ENCODE measurements at regions not wholly inside any gene's neighbourhood (a gene's known extent, or its start where the extent isn't known, plus 50 kb on each side); places are given as distances from the start of the nearest gene placed in this dataset.
A peak's percentile ranks its signal among the peaks of the same experiment; 100 is the strongest.
"Not testable (repeated sequence)": the region's sequence is repeated elsewhere in the genome, so short reads cannot be mapped to it uniquely, and the experiment has no call there.

DNA sequence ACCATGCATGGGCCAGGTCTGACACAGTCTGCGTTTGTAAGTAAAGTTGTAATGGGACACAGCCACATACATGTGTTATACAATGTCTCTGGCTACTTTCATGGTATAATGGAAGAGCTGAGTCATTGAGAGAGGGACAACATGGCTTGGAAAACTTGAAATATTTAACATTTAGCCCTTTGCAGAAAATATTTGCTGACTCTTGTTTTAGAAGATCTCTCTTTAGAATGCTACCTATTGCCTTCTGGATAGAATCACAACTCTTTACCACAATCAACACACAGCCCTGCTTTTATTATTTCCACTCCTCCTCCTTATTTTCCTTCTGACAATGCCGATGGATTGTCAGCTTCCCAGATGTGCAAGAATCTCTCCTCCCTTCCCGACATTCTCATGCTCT is 138.4 kb upstream of the DUSP22 start:
- H3K79me2 ChIP-seq (ENCODE audit: control insufficient read depth, insufficient read depth, low read length); H4K20me1 ChIP-seq (ENCODE audit: control insufficient read depth, insufficient read depth); H3K36me3 ChIP-seq (ENCODE audit: control insufficient read depth in 2 of 2, insufficient read depth in 2 of 2, low read length in 1 of 2); H3K4me3 ChIP-seq; H3K9me3 ChIP-seq (replicated peaks; ENCODE audit: control insufficient read depth, insufficient read depth, low read length); in situ Hi-C loops (cut with MboI); H2AFZ ChIP-seq (ENCODE audit: control insufficient read depth, low read depth, low read length); POLR2A ChIA-PET; intact Hi-C loops (cut with micrococcal nuclease; ENCODE audit: unreplicated experiment); DNase-seq (ENCODE audit: low read depth, low spot score); H3K27me3 ChIP-seq (replicated peaks in 1 of 2; ENCODE audit: control insufficient read depth in 2 of 2, insufficient read depth in 2 of 2, low read length in 1 of 2); H3K9ac ChIP-seq (ENCODE audit: control insufficient read depth, insufficient read depth, low read length); BruUV-seq (replicated peaks); ATAC-seq; FAIRE-seq: not testable (repeated sequence)
- Histone ChIP-seq H3K4me1 (ENCODE audit: control insufficient read depth, insufficient read depth, low read length) (peaks cover 61% of the 10 kb centered on the region), H3K27ac (ENCODE audit: control insufficient read depth, insufficient read depth) (peak overlapping the region; percentile 76), H3K4me2 (ENCODE audit: control insufficient read depth, insufficient read depth) (0 out of 2 replicates have a peak overlapping the region, but pooled peaks have one; percentile 13)
- WGBS (ENCODE audit: insufficient coverage, insufficient replicate concordance, low lambda C conversion rate, missing lambda C conversion rate) = 66% methylated on average over 3 of the region's 3 CpGs
- ChIA-PET CTCF (interaction anchor here (1.4 to 7.5 kb wide), 4 partner anchors 10 to 1283 kb away, joined by 3 to 107 read pairs (median 14); no protein-coding TSS in a partner anchor), SMC1A (ENCODE audit: uncharacterized antibody, unreplicated experiment) (interaction anchor here (0.6 to 5.1 kb wide), 4 partner anchors 15 to 259 kb away, joined by 3 to 39 read pairs (median 4); no protein-coding TSS in a partner anchor), RAD21 (ENCODE audit: unreplicated experiment) (interaction anchor here (1.0 to 2.2 kb wide), 4 partner anchors 11 to 558 kb away, joined by 3 to 5 read pairs (median 4); no protein-coding TSS in a partner anchor)

DNA sequence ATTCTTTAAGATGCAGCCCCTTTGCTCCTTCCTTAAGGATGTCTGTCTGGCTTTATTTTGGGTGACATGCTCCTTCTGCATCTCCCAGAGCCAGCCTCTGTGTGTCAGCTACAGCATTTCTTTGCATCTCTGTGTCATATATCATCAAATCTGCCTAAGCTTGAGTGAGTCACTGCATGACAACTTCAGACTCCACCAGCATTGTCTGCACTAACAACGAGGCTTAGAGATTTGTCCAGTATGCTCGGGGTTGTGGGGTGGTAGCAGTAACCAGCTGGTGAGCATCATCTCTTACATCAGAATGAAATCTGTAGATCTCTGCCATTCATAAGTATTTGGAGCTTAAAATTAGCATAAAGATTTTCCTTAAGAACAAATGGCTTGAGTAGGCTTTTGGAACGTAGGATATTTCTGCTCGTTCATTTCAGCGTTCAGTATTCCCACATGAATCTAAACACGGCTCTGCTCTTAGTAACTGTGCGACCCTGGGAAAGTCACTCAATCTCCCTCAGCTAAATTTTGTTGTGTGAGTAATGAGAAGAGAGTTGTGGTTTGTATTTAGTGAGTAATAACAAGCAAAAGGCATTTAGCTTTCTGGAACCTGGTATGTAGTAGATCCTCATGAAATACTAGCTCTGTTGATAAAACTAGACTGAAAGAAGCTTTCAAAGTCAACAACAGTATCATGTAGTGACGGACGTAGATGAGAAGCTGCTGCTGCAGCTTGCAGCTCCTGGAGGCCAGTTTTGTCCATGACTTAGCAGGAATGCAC is 137.8 kb upstream of the DUSP22 start:
- FAIRE-seq; in situ Hi-C loops (cut with MboI); H2AFZ ChIP-seq (ENCODE audit: control insufficient read depth, low read depth, low read length); H3K27me3 ChIP-seq (replicated peaks in 1 of 2; ENCODE audit: control insufficient read depth in 2 of 2, insufficient read depth in 2 of 2, low read length in 1 of 2); H4K20me1 ChIP-seq (ENCODE audit: control insufficient read depth, insufficient read depth); H3K4me3 ChIP-seq; H3K79me2 ChIP-seq (ENCODE audit: control insufficient read depth, insufficient read depth, low read length); intact Hi-C loops (cut with micrococcal nuclease; ENCODE audit: unreplicated experiment); H3K9me3 ChIP-seq (replicated peaks; ENCODE audit: control insufficient read depth, insufficient read depth, low read length); H3K36me3 ChIP-seq (ENCODE audit: control insufficient read depth in 2 of 2, insufficient read depth in 2 of 2, low read length in 1 of 2); BruUV-seq (replicated peaks): not testable (repeated sequence)
- peak overlapping the region; percentile 39 for H3K9ac ChIP-seq (ENCODE audit: control insufficient read depth, insufficient read depth, low read length)
- ChIA-PET CTCF (interaction anchor here (0.9 to 7.5 kb wide), 7 partner anchors 10 to 1283 kb away, joined by 3 to 107 read pairs (median 11); no protein-coding TSS in a partner anchor), RAD21 (ENCODE audit: unreplicated experiment) (interaction anchor here (0.6 to 2.6 kb wide), 12 partner anchors 13 to 1316 kb away, joined by 3 to 24 read pairs (median 4); no protein-coding TSS in a partner anchor), POLR2A (interaction anchor here (0.6 to 1.1 kb wide), 5 partner anchors 14 to 1840 kb away, joined by 3 to 6 read pairs (median 4); no protein-coding TSS in a partner anchor), SMC1A (ENCODE audit: uncharacterized antibody, unreplicated experiment) (interaction anchor here (1.2 to 5.1 kb wide), 7 partner anchors 14 to 506 kb away, joined by 3 to 39 read pairs (median 4); no protein-coding TSS in a partner anchor)
- H3K4me2 ChIP-seq (ENCODE audit: control insufficient read depth, insufficient read depth) = 0 out of 2 replicates have a peak overlapping the region, but pooled peaks have one; percentile 7
- ATAC-seq = peak; percentile 60
- peak overlapping the region; percentile 76 for H3K27ac ChIP-seq (ENCODE audit: control insufficient read depth, insufficient read depth)
- peak; percentile 45 for DNase-seq (ENCODE audit: low read depth, low spot score)
- H3K4me1 ChIP-seq (ENCODE audit: control insufficient read depth, insufficient read depth, low read length) = peaks cover 60% of the 10 kb centered on the region
- 0% methylated on average over 9 of the region's 9 CpGs for WGBS (ENCODE audit: insufficient coverage, insufficient replicate concordance, low lambda C conversion rate, missing lambda C conversion rate)
- peak; percentile 63; the same call in 1 of the 2 replicates for TF ChIP-seq CBFB (IDR thresholded peaks at IDR 0.05; ENCODE audit: low read depth)
- TF ChIP-seq CEBPB (IDR thresholded peaks at IDR 0.05; ENCODE audit: borderline replicate concordance in 1 of 2, low read depth in 2 of 2, low read length in 2 of 2) = 0 out of 4 replicates have a peak, but pooled peaks of 1 of the 2 experiments have one; percentile 19
- peak; percentile 57; the same call in 1 of the 2 replicates for TF ChIP-seq EED (IDR thresholded peaks at IDR 0.05; ENCODE audit: low read depth)
- peak; percentile 82 for TF ChIP-seq RUNX3 (IDR thresholded peaks at IDR 0.05; ENCODE audit: low read length)
- TF ChIP-seq FOXM1 (IDR thresholded peaks at IDR 0.05; ENCODE audit: low read depth, low read length) = peak; percentile 58; the same call in 1 of the 2 replicates
- TF ChIP-seq, protein P1, sequence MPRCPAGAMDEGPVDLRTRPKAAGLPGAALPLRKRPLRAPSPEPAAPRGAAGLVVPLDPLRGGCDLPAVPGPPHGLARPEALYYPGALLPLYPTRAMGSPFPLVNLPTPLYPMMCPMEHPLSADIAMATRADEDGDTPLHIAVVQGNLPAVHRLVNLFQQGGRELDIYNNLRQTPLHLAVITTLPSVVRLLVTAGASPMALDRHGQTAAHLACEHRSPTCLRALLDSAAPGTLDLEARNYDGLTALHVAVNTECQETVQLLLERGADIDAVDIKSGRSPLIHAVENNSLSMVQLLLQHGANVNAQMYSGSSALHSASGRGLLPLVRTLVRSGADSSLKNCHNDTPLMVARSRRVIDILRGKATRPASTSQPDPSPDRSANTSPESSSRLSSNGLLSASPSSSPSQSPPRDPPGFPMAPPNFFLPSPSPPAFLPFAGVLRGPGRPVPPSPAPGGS (IDR thresholded peaks at IDR 0.05; ENCODE audit: borderline replicate concordance, insufficient read depth, low read depth, low read length, poor library complexity, severe bottlenecking) = peak; percentile 57
- peak; percentile 33; the same call in 1 of the 2 replicates for TF ChIP-seq CREM (IDR thresholded peaks at IDR 0.05; ENCODE audit: low read depth)
- TF ChIP-seq, protein P2, sequence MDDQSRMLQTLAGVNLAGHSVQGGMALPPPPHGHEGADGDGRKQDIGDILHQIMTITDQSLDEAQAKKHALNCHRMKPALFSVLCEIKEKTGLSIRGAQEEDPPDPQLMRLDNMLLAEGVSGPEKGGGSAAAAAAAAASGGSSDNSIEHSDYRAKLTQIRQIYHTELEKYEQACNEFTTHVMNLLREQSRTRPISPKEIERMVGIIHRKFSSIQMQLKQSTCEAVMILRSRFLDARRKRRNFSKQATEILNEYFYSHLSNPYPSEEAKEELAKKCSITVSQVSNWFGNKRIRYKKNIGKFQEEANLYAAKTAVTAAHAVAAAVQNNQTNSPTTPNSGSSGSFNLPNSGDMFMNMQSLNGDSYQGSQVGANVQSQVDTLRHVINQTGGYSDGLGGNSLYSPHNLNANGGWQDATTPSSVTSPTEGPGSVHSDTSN (IDR thresholded peaks at IDR 0.05; ENCODE audit: insufficient replicate concordance, low read depth, low read length) = peak; percentile 21
- TF ChIP-seq, protein P3, sequence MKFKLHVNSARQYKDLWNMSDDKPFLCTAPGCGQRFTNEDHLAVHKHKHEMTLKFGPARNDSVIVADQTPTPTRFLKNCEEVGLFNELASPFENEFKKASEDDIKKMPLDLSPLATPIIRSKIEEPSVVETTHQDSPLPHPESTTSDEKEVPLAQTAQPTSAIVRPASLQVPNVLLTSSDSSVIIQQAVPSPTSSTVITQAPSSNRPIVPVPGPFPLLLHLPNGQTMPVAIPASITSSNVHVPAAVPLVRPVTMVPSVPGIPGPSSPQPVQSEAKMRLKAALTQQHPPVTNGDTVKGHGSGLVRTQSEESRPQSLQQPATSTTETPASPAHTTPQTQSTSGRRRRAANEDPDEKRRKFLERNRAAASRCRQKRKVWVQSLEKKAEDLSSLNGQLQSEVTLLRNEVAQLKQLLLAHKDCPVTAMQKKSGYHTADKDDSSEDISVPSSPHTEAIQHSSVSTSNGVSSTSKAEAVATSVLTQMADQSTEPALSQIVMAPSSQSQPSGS (IDR thresholded peaks at IDR 0.05; ENCODE audit: low read length) = peak; percentile 84
- TF ChIP-seq IRF4 (IDR thresholded peaks at IDR 0.05; ENCODE audit: low read depth, low read length) = 0 out of 2 replicates have a peak, but pooled peaks have one; percentile 58
